Ovary (tissue), 7 donors: ENCODE measurements at regions not wholly inside any gene's neighbourhood (a gene's known extent, or its start where the extent isn't known, plus 50 kb on each side); places are given as distances from the start of the nearest gene placed in this dataset.

Experiments used
- DNase-seq, 5 donors: peaks; one replicate each; pipeline ENCODE4 v3.0.0-alpha.2; 2019 to 2020
- H3K27ac ChIP-seq, 2 donors: fragments of 200-600 bp; one replicate each; pipeline versions ENCODE4 v1.5.1 to v1.8.0; 2019 to 2022
- H3K27me3 ChIP-seq: fragments of 200-600 bp; one replicate; pipeline ENCODE4 v1.8.0; 2022
- H3K36me3 ChIP-seq: fragments of 200-600 bp; sonication (generic); one replicate; pipeline ENCODE4 v1.5.1; 2019
- H3K4me1 ChIP-seq: one replicate; pipeline ENCODE4 v1.8.1; 2013; ENCODE audit warnings: mild to moderate bottlenecking, moderate library complexity; ENCODE audit not compliant: insufficient read depth
- H3K4me3 ChIP-seq: fragments of 200-600 bp; sonication (generic); one replicate; pipeline ENCODE4 v1.5.1; 2017
- H3K9me3 ChIP-seq, 2 donors: fragments of 200-600 bp in 1 of 2; sonication (generic) in 1 of 2; one replicate each; pipeline versions ENCODE4 v1.5.1 to v1.8.1; 2013 to 2019; ENCODE audit warnings: mild to moderate bottlenecking in 1 of 2, moderate library complexity in 1 of 2
- CTCF ChIP-seq, 3 donors: fragments of 450-650 bp in 2 of 3; fragments of 200-600 bp in 1 of 3; IDR thresholded peaks; one replicate each; pipeline versions ENCODE4 v1.5.1 to v1.8.0; 2016 to 2022; ENCODE audit warnings: antibody characterized with exemption in 3 of 3, mild to moderate bottlenecking in 1 of 3
- EP300 ChIP-seq: sonication (generic); formaldehyde crosslinking; IDR thresholded peaks from one replicate; pipeline ENCODE4 v1.6.1; 2017; ENCODE audit warnings: antibody characterized with exemption
- POLR2A ChIP-seq: fragments of 450-650 bp; IDR thresholded peaks from one replicate; pipeline ENCODE4 v1.6.1; 2017; ENCODE audit warnings: antibody characterized with exemption, mild to moderate bottlenecking, moderate library complexity
- WGBS, 3 donors: extraction: QIAGEN DNeasy Blood & Tissue Kit in 1 of 3; methylation state at CpG; one replicate each; pipeline versions ENCODE4 v1.1.5 to v1.1.7; 2013 to 2017; 5-methylcytosine and 5-hydroxymethylcytosine counted together
- intact Hi-C, 4 donors: fragments of 100-400 bp; cut with DNase I; formaldehyde crosslinking; loops; one replicate each; pipeline versions ENCODE4 v1.11.0 to v1.15.1; 2022 to 2023
- donor health status: DM: no; HTN: no; CAD: no; lungs with moderate emphysema.
- donor health status: DM: no; HTN: no; CAD: no.
- donor health status: Bipolar disorder and iron deficiency.
- donor health status: DM: no; HTN: no; CAD: no.
- donor health status: DM: yes; HTN: yes; CAD: no.

- intact Hi-C loops: no loop called here
- no peaks in the 10 kb centered on the region for H3K4me1 ChIP-seq
- no peak for TF ChIP-seq POLR2A
- no peak for TF ChIP-seq EP300
- no peak for TF ChIP-seq CTCF (IDR thresholded peaks at IDR 0.05)
Observed at GRCh38 chr7:109955986-109956385, 1134.9 kb upstream of the LRRN3 start.

GRCh38 chr7:109956916-109957315, 1134.0 kb upstream of the LRRN3 start:
- intact Hi-C loops: no loop called here
- no peak for DNase-seq
- Histone ChIP-seq H3K27ac (no peak overlapping the region), H3K4me3 (no peak overlapping the region), H3K9me3 (no peaks in the 10 kb centered on the region), H3K27me3 (no peaks in the 10 kb centered on the region), H3K4me1 (no peaks in the 10 kb centered on the region), H3K36me3 (no peaks in the 10 kb centered on the region)
- no peak for TF ChIP-seq EP300
- TF ChIP-seq POLR2A: no peak
- no peak for TF ChIP-seq CTCF (IDR thresholded peaks at IDR 0.05)

More at GRCh38 chr7:109955986-109956385, 1134.9 kb upstream of the LRRN3 start:
- H3K9me3 ChIP-seq: no peaks in the 10 kb centered on the region
- no peak overlapping the region for H3K27ac ChIP-seq
- DNase-seq: no peak
- no peaks in the 10 kb centered on the region for H3K36me3 ChIP-seq
- H3K4me3 ChIP-seq: no peak overlapping the region
- no peaks in the 10 kb centered on the region for H3K27me3 ChIP-seq

- H3K36me3 ChIP-seq: no peaks in the 10 kb centered on the region
- H3K4me3 ChIP-seq: no peak overlapping the region
- intact Hi-C loops: no loop called here
- no peaks in the 10 kb centered on the region for H3K27me3 ChIP-seq
- no peak for DNase-seq
- H3K9me3 ChIP-seq: no peaks in the 10 kb centered on the region
- H3K4me1 ChIP-seq: no peaks in the 10 kb centered on the region
- TF ChIP-seq CTCF (IDR thresholded peaks at IDR 0.05) (no peak), EP300 (no peak), POLR2A (no peak)
- 64 to 96% (median 91%) methylated on average over 3 of the region's 3 CpGs for WGBS, 3 donors
- H3K27ac ChIP-seq: no peak overlapping the region
Observed at GRCh38 chr7:109963741-109964140, 1127.2 kb upstream of the LRRN3 start.

- intact Hi-C loops: no loop called here
- Histone ChIP-seq H3K4me1 (no peaks in the 10 kb centered on the region), H3K27me3 (no peaks in the 10 kb centered on the region), H3K36me3 (no peaks in the 10 kb centered on the region), H3K4me3 (no peak overlapping the region), H3K9me3 (no peaks in the 10 kb centered on the region), H3K27ac (no peak overlapping the region)
- 85 to 88% (median 87%) methylated on average over 2 of the region's 2 CpGs for WGBS, 3 donors
- no peak for DNase-seq
- TF ChIP-seq POLR2A: no peak
- no peak for TF ChIP-seq EP300
- no peak for TF ChIP-seq CTCF (IDR thresholded peaks at IDR 0.05)
Observed at GRCh38 chr7:109964780-109965179, 1126.1 kb upstream of the LRRN3 start.

GRCh38 chr7:109967406-109967805, 1123.5 kb upstream of the LRRN3 start:
- Histone ChIP-seq H3K27me3 (no peaks in the 10 kb centered on the region), H3K27ac (no peak overlapping the region), H3K4me3 (no peak overlapping the region), H3K4me1 (no peaks in the 10 kb centered on the region), H3K36me3 (no peaks in the 10 kb centered on the region), H3K9me3 (no peaks in the 10 kb centered on the region)
- TF ChIP-seq CTCF (IDR thresholded peaks at IDR 0.05): no peak
- no peak for TF ChIP-seq EP300
- TF ChIP-seq POLR2A: no peak
- no peak for DNase-seq
- intact Hi-C loops: no loop called here
